Endothelial cell of hepatic sinusoid (primary cell): ENCODE measurements at regions not wholly inside any gene's neighbourhood (a gene's known extent, or its start where the extent isn't known, plus 50 kb on each side); places are given as distances from the start of the nearest gene placed in this dataset.
"Not testable (repeated sequence)": the region's sequence is repeated elsewhere in the genome, so short reads cannot be mapped to it uniquely, and the experiment has no call there.

Experiments used
- in situ Hi-C: cut with HindIII; loops from 2 replicates; pipeline ENCODE4 v1.10.0; 2017; ENCODE audit warnings: low sequenced_read_pairs

GRCh38 chr7:51973939-51974338, 657.3 kb upstream of the COBL start:
- in situ Hi-C loops: no loop called here

- in situ Hi-C loops: no loop called here
These were observed 656.5 kb upstream of the COBL start for GRCh38 chr7:51973071-51973470.

- in situ Hi-C loops: no loop called here
These were observed 654.5 kb upstream of the COBL start for GRCh38 chr7:51970961-51971665.

- in situ Hi-C loops: no loop called here
These were observed 651.9 kb upstream of the COBL start for GRCh38 chr7:51968461-51968860.

- in situ Hi-C loops: no loop called here
These were observed 648.8 kb upstream of the COBL start for GRCh38 chr7:51965454-51965853.

- in situ Hi-C loops: no loop called here
These were observed 645.2 kb upstream of the COBL start for GRCh38 chr7:51961804-51962203.

GRCh38 chr7:51950813-51951212, 634.2 kb upstream of the COBL start:
- in situ Hi-C loops: no loop called here

- in situ Hi-C loops: no loop called here
These were observed 633.4 kb upstream of the COBL start for GRCh38 chr7:51949726-51950644.

- in situ Hi-C loops: no loop called here
These were observed 614.2 kb upstream of the COBL start for GRCh38 chr7:51930834-51931233.

- in situ Hi-C loops: no loop called here
These were observed 613.2 kb upstream of the COBL start for GRCh38 chr7:51929818-51930217.

GRCh38 chr7:51927738-51928137, 611.1 kb upstream of the COBL start:
- in situ Hi-C loops: no loop called here

GRCh38 chr7:51918581-51918980, 602.0 kb upstream of the COBL start:
- in situ Hi-C loops: no loop called here

GRCh38 chr7:51901489-51901840, 584.9 kb upstream of the COBL start:
- in situ Hi-C loops: no loop called here

- in situ Hi-C loops: not testable (repeated sequence)
These were observed 584.3 kb upstream of the COBL start for GRCh38 chr7:51900755-51901488.

GRCh38 chr7:51899611-51900010, 583.0 kb upstream of the COBL start:
- in situ Hi-C loops: no loop called here

- in situ Hi-C loops: no loop called here
These were observed 565.8 kb upstream of the COBL start for GRCh38 chr7:51882412-51882811.

- in situ Hi-C loops: no loop called here
These were observed 564.7 kb upstream of the COBL start for GRCh38 chr7:51881309-51881708.

- in situ Hi-C loops: no loop called here
These were observed 562.3 kb upstream of the COBL start for GRCh38 chr7:51878865-51879264.

- in situ Hi-C loops: no loop called here
These were observed 552.8 kb upstream of the COBL start for GRCh38 chr7:51869452-51869851.

GRCh38 chr7:51867117-51867516, 550.5 kb upstream of the COBL start:
- in situ Hi-C loops: no loop called here

- in situ Hi-C loops: no loop called here
These were observed 543.7 kb upstream of the COBL start for GRCh38 chr7:51860305-51860704.

GRCh38 chr7:51850126-51850525, 533.5 kb upstream of the COBL start:
- in situ Hi-C loops: no loop called here
